ENCODE measurements at regions not wholly inside any gene's neighbourhood (a gene's known extent, or its start where the extent isn't known, plus 50 kb on each side); places are given as distances from the start of the nearest gene placed in this dataset.

DNA sequence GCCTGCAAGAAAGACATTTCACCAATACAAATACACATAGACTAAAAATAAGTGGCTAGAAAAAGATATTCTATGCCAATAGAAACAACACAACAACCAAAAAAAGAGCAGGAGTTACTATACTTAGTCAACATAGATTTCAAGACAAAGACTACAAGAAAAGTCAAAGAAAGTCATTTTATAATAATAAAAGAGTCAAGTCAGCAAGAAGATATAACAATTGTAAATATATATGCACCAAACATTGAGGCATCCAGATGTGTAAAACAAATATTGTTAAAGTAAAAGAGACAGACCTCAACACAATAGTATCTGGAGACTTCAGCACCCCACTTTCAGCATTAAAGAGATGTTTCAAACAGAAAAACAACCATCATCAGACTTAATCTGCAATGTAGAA, 104.6 kb downstream of the AMY1C start:
- H3K36me3 Mint-ChIP-seq (ENCODE audit: insufficient read depth): no peaks in the 10 kb centered on the region
- H3K27ac Mint-ChIP-seq: no peak overlapping the region
- no peak for DNase-seq (ENCODE audit: low spot score, unreplicated experiment)
- H3K4me3 Mint-ChIP-seq (ENCODE audit: low read depth): no peak overlapping the region
- no peaks in the 10 kb centered on the region for H3K27me3 Mint-ChIP-seq
- no peaks in the 10 kb centered on the region for H3K4me1 Mint-ChIP-seq (ENCODE audit: low read depth)
- TF ChIP-seq, protein P1, sequence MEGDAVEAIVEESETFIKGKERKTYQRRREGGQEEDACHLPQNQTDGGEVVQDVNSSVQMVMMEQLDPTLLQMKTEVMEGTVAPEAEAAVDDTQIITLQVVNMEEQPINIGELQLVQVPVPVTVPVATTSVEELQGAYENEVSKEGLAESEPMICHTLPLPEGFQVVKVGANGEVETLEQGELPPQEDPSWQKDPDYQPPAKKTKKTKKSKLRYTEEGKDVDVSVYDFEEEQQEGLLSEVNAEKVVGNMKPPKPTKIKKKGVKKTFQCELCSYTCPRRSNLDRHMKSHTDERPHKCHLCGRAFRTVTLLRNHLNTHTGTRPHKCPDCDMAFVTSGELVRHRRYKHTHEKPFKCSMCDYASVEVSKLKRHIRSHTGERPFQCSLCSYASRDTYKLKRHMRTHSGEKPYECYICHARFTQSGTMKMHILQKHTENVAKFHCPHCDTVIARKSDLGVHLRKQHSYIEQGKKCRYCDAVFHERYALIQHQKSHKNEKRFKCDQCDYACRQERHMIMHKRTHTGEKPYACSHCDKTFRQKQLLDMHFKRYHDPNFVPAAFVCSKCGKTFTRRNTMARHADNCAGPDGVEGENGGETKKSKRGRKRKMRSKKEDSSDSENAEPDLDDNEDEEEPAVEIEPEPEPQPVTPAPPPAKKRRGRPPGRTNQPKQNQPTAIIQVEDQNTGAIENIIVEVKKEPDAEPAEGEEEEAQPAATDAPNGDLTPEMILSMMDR (IDR thresholded peaks at IDR 0.05; ENCODE audit: unreplicated experiment): no peak
- peaks cover 35% of the 10 kb centered on the region for H3K9me3 Mint-ChIP-seq (ENCODE audit: low read depth)

DNA sequence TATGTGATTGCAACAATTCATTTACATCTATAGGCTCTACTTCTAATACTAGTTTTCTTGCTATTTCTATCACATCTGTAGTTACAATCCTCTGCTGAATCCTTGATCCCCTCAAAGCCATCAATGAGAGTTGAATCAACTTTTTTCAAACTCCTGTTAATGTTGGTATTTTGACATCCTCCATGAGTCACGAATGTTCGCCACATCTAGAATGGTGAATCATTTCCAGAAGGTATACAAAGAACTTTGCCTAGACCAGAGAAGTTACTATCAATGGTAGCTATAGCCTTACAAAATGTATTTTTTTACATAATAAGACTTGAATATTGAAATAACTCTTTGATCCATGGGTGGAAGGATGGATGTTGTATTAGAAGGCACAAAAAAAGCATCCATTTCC, 110.0 kb downstream of the AMY1C start:
- Mint-ChIP-seq H3K4me3 (ENCODE audit: low read depth) (no peak overlapping the region), H3K4me1 (ENCODE audit: low read depth) (no peaks in the 10 kb centered on the region), H3K36me3 (ENCODE audit: insufficient read depth) (no peaks in the 10 kb centered on the region), H3K27me3 (no peaks in the 10 kb centered on the region), H3K27ac (no peak overlapping the region), H3K9me3 (ENCODE audit: low read depth) (peaks cover 23% of the 10 kb centered on the region)
- no peak for DNase-seq (ENCODE audit: low spot score, unreplicated experiment)
- TF ChIP-seq, protein P1 (IDR thresholded peaks at IDR 0.05; ENCODE audit: unreplicated experiment): no peak

DNA sequence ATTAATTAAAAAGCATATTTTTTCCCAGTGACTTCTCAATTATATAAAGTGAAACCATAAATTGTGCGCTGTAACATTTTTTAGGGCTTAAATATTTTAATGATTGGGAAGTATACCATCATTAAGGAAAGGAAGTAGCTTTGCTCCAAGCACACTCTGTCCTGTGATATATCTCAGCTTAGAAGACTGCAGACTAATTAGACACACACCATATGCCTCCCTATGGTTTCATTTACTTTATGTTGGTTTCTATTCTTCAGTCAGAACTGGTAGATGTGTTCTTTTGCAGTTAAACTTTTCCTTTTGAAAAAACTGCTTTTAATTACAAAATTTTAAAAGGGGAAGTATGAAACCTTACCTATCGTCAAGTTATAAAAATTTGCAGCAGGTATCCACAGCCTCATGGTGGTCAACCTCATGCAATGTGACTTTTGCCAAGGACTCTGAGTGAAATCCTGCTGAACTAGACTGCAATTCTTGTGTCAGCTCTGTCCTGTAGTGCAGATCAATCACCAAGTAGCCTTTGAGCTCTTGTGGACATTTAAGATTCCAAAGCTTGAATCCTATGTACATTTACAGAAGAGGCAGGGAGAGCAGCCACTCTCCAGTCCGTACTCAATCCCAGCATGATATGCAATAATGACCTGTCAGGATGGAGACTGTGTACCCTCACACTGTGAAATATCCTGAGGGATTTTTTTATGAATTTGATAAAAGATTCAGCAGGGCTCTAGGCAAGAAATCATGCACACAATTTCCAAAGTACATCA, 149.1 kb downstream of the AMY1C start:
- Mint-ChIP-seq H3K9me3 (ENCODE audit: low read depth) (peaks cover 7% of the 10 kb centered on the region), H3K27me3 (no peaks in the 10 kb centered on the region)

DNA sequence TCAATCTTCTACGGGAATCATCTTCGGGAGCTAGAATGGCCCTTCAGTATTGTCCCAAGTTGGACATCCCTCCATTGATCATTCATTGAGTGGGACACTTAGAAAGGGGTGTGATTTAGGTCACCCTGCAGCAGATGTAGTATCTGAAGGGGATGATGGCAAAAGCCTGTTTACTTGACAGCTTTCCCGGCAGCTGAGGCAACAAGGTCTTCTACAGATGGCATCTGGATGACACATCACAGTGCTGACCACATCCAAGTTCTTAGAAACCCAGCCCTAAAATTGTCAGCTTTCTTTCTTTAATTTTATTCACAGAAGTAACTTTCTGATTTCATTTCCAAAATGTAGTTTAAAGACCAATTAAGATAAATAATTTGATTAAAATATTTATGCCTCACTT, 150.3 kb downstream of the AMY1C start:
- H3K9me3 Mint-ChIP-seq (ENCODE audit: low read depth): peaks cover 7% of the 10 kb centered on the region
- H3K4me3 Mint-ChIP-seq (ENCODE audit: low read depth): no peak overlapping the region
- no peaks in the 10 kb centered on the region for H3K4me1 Mint-ChIP-seq (ENCODE audit: low read depth)
- H3K27me3 Mint-ChIP-seq: no peaks in the 10 kb centered on the region
- no peak for DNase-seq (ENCODE audit: low spot score, unreplicated experiment)
- H3K27ac Mint-ChIP-seq: no peak overlapping the region
- H3K36me3 Mint-ChIP-seq (ENCODE audit: insufficient read depth): no peaks in the 10 kb centered on the region
- TF ChIP-seq, protein P1 (IDR thresholded peaks at IDR 0.05; ENCODE audit: unreplicated experiment): no peak

More for the DNA sequence above, 149.1 kb downstream of the AMY1C start:
- no peak for DNase-seq (ENCODE audit: low spot score, unreplicated experiment)
- H3K27ac Mint-ChIP-seq: no peak overlapping the region
- no peaks in the 10 kb centered on the region for H3K4me1 Mint-ChIP-seq (ENCODE audit: low read depth)
- TF ChIP-seq, protein P1 (IDR thresholded peaks at IDR 0.05; ENCODE audit: unreplicated experiment): no peak
- H3K4me3 Mint-ChIP-seq (ENCODE audit: low read depth): no peak overlapping the region
- H3K36me3 Mint-ChIP-seq (ENCODE audit: insufficient read depth): no peaks in the 10 kb centered on the region

DNA sequence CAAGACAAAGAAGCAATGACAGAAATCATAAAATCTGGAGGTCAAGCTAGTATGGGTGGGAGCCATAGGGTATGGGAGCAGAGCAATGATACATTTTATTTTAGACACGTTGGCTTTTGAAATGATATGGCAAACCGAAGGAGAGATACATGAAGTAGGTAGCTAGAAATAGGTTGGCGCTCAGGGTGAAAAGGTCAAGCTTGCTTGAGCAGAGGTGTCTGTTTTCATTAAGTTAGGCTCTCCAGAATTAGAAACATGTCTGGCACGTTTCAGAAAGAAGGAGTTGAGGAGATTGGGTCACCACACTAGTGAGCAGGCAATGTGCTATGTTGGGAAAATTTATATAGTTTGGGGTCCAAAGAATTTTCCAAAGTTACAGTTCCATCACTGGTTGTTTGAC, 151.4 kb downstream of the AMY1C start:
- peaks cover 7% of the 10 kb centered on the region for H3K9me3 Mint-ChIP-seq (ENCODE audit: low read depth)
- H3K4me1 Mint-ChIP-seq (ENCODE audit: low read depth): peaks cover 3% of the 10 kb centered on the region
- DNase-seq (ENCODE audit: low spot score, unreplicated experiment): no peak
- H3K27me3 Mint-ChIP-seq: no peaks in the 10 kb centered on the region
- no peak overlapping the region for H3K27ac Mint-ChIP-seq
- no peaks in the 10 kb centered on the region for H3K36me3 Mint-ChIP-seq (ENCODE audit: insufficient read depth)
- TF ChIP-seq, protein P1 (IDR thresholded peaks at IDR 0.05; ENCODE audit: unreplicated experiment): no peak
- H3K4me3 Mint-ChIP-seq (ENCODE audit: low read depth): no peak overlapping the region

All from progenitor cell of endocrine pancreas (in vitro differentiated cells).